Prostate gland (tissue), 2 donors: ENCODE measurements at regions not wholly inside any gene's neighbourhood (a gene's known extent, or its start where the extent isn't known, plus 50 kb on each side); places are given as distances from the start of the nearest gene placed in this dataset.

Source experiments
- DNase-seq: peaks from one replicate; pipeline ENCODE4 v3.0.0-alpha.2; 2019; ENCODE audit warnings: low spot score
- H3K27ac ChIP-seq, 2 donors: fragments of 200-600 bp; sonication (generic); 2 replicates each; pipeline ENCODE4 v1.5.1; 2017 to 2019
- H3K27me3 ChIP-seq: fragments of 200-600 bp; sonication (generic); replicated peaks from 2 replicates; pipeline ENCODE4 v1.5.1; 2019; ENCODE audit not compliant: insufficient read depth
- H3K36me3 ChIP-seq, 2 donors: fragments of 200-600 bp; sonication (generic); 1 replicate in 1 of 2; 2 replicates in 1 of 2; pipeline versions ENCODE4 v1.5.1 to v1.8.1; 2017 to 2019
- H3K4me1 ChIP-seq: fragments of 200-600 bp; sonication (generic); replicated peaks from 2 replicates; pipeline ENCODE4 v1.5.1; 2019
- H3K4me3 ChIP-seq, 2 donors: fragments of 200-600 bp; sonication (generic); 2 replicates each; pipeline ENCODE4 v1.5.1; 2017 to 2019
- H3K9me3 ChIP-seq: fragments of 200-600 bp; sonication (generic); 2 replicates; pipeline ENCODE4 v1.5.1; 2017
- CTCF ChIP-seq, 4 experiments: fragments of 200-600 bp in 2 of 4; fragments of 450-650 bp in 2 of 4; sonication (generic) in 2 of 4; IDR thresholded peaks; 1 replicate in 3 of 4; 2 replicates in 1 of 4; pipeline ENCODE4 v1.5.1; 2016 to 2019; ENCODE audit warnings: antibody characterized with exemption in 4 of 4, mild to moderate bottlenecking in 2 of 4, moderate library complexity in 2 of 4
- POLR2A ChIP-seq: fragments of 450-650 bp; IDR thresholded peaks from one replicate; pipeline ENCODE4 v1.6.1; 2016; ENCODE audit warnings: antibody characterized with exemption, mild to moderate bottlenecking
- POLR2AphosphoS5 ChIP-seq: sonication (generic); formaldehyde crosslinking; IDR thresholded peaks from one replicate; pipeline ENCODE4 v1.6.1; 2017; ENCODE audit warnings: antibody characterized with exemption
- WGBS: methylation state at CpG from one replicate; pipeline ENCODE4 v1.1.5; 2018; 5-methylcytosine and 5-hydroxymethylcytosine counted together
- intact Hi-C: fragments of 100-400 bp; cut with DNase I; formaldehyde crosslinking; loops from one replicate; pipeline ENCODE4 v1.14.2; 2022

- no peaks in the 10 kb centered on the region for H3K4me1 ChIP-seq
- TF ChIP-seq POLR2A (no peak), POLR2AphosphoS5 (no peak), CTCF (IDR thresholded peaks at IDR 0.05) (no peak)
- no peaks in the 10 kb centered on the region for H3K9me3 ChIP-seq
- no peaks in the 10 kb centered on the region for H3K27me3 ChIP-seq
- 77% methylated on average over 11 of the region's 11 CpGs for WGBS
- no peaks in the 10 kb centered on the region for H3K36me3 ChIP-seq
- DNase-seq = no peak
- intact Hi-C loops = no loop called here
- H3K4me3 ChIP-seq = no peak overlapping the region
- H3K27ac ChIP-seq = no peak overlapping the region
Measured at GRCh38 chr6:135673501-135674309, 176.2 kb upstream of the AHI1 start.

GRCh38 chr6:135675026-135675425 is 176.5 kb upstream of the PDE7B start:
- no peaks in the 10 kb centered on the region for H3K27me3 ChIP-seq

GRCh38 chr6:135675862-135676261 is 175.6 kb upstream of the PDE7B start:
- Histone ChIP-seq H3K27ac (no peak overlapping the region), H3K36me3 (no peaks in the 10 kb centered on the region), H3K27me3 (no peaks in the 10 kb centered on the region), H3K4me1 (no peaks in the 10 kb centered on the region), H3K9me3 (no peaks in the 10 kb centered on the region), H3K4me3 (no peak overlapping the region)
- no peak for TF ChIP-seq POLR2AphosphoS5
- no peak for TF ChIP-seq POLR2A
- no peak for TF ChIP-seq CTCF (IDR thresholded peaks at IDR 0.05)
- no peak for DNase-seq
- intact Hi-C loops = no loop called here
- 39% methylated on average over 1 of the region's 1 CpG for WGBS

More at GRCh38 chr6:135675026-135675425, 176.5 kb upstream of the PDE7B start:
- Histone ChIP-seq H3K9me3 (no peaks in the 10 kb centered on the region), H3K36me3 (no peaks in the 10 kb centered on the region), H3K4me1 (no peaks in the 10 kb centered on the region), H3K4me3 (no peak overlapping the region), H3K27ac (no peak overlapping the region)
- DNase-seq = no peak
- TF ChIP-seq CTCF (IDR thresholded peaks at IDR 0.05) = no peak
- no peak for TF ChIP-seq POLR2AphosphoS5
- no peak for TF ChIP-seq POLR2A
- intact Hi-C loops = no loop called here
- WGBS = 87% methylated on average over 2 of the region's 2 CpGs

- Histone ChIP-seq H3K9me3 (no peaks in the 10 kb centered on the region), H3K27ac (no peak overlapping the region), H3K27me3 (no peaks in the 10 kb centered on the region), H3K4me3 (no peak overlapping the region), H3K4me1 (no peaks in the 10 kb centered on the region), H3K36me3 (no peaks in the 10 kb centered on the region)
- intact Hi-C loops = no loop called here
- 51% methylated on average over 2 of the region's 2 CpGs for WGBS
- TF ChIP-seq CTCF (IDR thresholded peaks at IDR 0.05) (no peak), POLR2AphosphoS5 (no peak), POLR2A (no peak)
- no peak for DNase-seq
Measured at GRCh38 chr6:135680964-135681913, 170.3 kb upstream of the PDE7B start.
